ENCODE measurements at regions not wholly inside any gene's neighbourhood (a gene's known extent, or its start where the extent isn't known, plus 50 kb on each side); places are given as distances from the start of the nearest gene placed in this dataset.
"Not testable (repeated sequence)": the region's sequence is repeated elsewhere in the genome, so short reads cannot be mapped to it uniquely, and the experiment has no call there.

- no peak for DNase-seq
These were observed 62.0 kb upstream of the HGF start for GRCh38 chr7:81831883-81832282.

GRCh38 chr7:81829511-81829910 is 59.7 kb upstream of the HGF start:
- not testable (repeated sequence) for DNase-seq

- DNase-seq, result no peak
These were observed 53.0 kb upstream of the HGF start for GRCh38 chr7:81822811-81823210.

GRCh38 chr7:81819861-81820260 is 50.0 kb upstream of the HGF start:
- DNase-seq, result no peak
